Left hindlimb (tissue), 1 donor: ENCODE measurements at regions not wholly inside any gene's neighbourhood (a gene's known extent, or its start where the extent isn't known, plus 50 kb on each side); places are given as distances from the start of the nearest gene placed in this dataset.
"Not testable (repeated sequence)": the region's sequence is repeated elsewhere in the genome, so short reads cannot be mapped to it uniquely, and the experiment has no call there.

ENCODE experiments used
- DNase-seq: peaks from one replicate; pipeline ENCODE4 v3.0.0-alpha.2; 2018

DNA sequence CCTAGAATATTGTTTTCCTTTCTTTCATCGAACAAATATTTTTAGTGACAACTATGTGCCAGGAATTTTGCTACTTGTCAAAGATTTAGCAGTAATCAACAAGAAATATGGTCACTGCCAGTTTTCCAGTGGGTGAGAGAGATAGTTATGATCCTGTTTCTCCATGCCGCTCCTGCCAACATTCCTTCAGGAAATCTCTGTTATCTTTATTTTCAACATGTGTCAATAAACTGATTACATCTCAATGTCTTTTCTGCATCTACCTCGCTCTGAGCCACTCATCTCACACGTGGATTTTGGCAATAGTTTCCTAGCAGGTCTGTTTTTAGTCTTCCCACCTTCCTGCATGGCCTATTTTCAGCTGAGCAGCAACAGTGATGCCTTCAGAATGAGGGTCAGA is 650.0 kb upstream of the STXBP6 start:
- DNase-seq, result no peak

DNA sequence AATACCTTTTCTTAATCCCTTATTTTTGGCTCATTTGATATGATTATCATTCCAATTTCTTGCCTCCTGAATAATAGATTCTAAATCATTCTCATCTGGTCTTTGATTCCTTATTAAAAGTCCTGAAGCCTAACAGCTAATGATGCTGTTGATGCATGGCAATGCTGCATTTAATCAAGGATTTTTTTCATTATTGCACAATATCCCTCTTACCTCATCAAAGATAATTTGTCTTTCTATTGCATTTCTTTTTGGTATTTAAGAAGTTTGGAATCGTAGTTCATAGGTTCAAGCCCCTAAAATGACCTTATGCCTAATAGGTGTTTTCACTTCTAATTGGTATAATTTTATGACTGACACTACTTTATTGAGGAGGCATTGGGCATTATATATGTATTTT is 648.2 kb upstream of the STXBP6 start:
- no peak for DNase-seq

DNA sequence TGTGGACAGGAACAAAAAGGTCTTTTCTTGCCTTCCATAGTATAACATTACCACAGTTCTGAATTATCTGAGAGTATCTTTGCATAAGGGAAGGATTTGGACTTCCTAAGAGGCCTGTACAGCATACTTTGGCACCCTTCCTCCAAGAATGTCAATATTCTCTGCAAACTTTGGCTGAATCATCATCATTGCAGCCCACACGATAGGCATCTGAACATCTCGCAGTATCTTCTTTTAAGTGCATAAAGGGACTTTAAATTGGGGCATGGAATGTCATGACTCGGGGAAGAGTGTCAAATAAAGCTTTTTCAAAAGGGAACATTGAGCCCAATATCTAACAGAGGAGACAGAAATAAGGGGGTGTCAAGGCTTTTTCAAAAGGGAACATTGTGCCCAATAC is 646.2 kb upstream of the STXBP6 start:
- DNase-seq, result no peak

DNA sequence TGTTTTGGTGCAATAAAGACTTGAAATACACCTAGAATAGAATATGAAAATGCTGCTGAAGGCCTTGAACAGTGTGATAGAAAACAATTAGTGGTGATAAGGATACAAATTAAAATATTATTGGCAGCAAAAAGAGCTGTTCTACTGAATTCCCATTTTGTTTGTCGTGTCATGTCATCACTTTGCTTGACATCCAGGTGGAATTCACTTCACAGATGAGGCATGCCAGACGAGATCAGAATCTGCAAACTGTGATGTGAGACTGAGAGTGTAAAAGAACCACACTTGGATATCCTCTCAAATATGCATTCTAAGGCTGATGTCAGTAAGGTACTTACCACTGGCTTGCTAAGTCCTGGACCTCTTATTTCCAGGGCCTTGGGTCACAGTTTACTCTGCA is 635.1 kb upstream of the STXBP6 start:
- no peak for DNase-seq

DNA sequence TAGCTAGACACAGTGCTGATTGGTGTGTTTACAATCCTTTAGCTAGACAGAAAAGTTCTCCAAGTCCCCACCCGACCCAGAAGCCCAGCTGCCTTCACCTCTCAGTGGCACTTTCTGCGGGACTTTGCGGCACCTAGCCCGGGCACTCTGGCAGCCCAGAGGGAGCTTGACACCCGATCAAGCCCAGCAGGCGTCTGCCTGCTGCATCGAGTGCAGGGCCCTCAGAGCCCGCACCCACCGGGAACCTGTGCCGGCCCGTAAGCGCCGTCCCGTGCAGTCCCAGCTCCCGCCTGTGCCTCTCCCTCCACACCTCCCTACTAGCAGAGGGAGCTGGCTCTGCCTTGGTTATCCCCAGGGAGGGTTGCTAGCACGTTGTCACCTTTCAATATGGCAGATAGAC is 631.0 kb upstream of the STXBP6 start:
- no peak for DNase-seq

DNA sequence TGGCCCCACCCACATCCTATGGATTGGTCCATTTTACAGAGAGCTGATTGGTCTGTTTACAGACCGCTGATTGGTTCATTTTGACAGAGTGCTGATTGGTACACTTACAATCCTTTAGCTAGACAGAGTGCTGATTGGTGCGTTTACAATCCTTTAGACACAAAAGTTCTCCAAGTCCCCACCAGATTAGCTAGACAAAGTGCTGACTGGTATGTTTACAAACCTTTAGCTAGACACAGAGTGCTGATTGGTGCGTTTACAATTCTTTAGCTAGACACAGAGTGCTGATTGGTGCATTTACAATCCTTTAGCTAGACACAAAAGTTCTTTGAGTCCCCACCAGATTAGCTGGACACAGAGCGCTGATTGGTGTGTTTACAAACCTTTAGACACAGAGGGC is 630.6 kb upstream of the STXBP6 start:
- not testable (repeated sequence) for DNase-seq

DNA sequence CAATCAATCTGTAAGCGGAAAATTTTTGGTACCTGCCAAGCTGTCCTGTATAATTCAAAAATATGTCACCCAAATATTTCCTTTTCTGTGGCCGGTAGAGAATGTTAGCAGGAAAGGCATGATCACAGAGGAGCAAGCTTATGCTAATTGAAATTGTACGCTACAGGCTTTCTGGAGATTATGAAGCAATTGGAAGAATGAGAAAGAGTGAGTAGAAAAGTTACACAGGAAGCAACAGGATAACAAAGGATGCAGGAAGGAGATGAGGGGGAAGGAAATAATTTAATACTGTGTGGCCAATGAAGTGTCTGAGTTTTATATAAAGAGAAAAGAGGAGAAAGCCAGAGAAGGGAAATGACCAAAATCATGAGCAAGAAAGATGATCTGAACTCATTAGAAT is 627.2 kb upstream of the STXBP6 start:
- DNase-seq, result no peak

DNA sequence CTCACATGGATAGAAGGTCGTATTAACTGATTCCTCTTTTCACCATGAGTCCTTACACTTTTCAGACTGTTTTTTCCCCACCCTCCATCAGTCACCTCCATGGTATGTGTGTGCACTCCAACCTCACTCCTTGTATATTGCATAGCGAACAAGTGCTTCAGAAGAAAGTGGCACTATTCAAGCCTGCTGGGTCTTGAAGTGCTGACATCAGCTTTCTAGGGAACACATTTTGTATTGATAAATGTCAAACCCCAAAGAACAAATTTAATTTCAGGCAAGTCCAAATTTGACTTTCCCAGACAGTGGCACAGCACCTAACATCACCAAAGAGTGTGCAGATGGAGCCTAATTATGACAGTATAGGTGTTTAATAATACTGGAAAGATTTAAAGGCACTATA is 617.4 kb upstream of the STXBP6 start:
- no peak for DNase-seq

DNA sequence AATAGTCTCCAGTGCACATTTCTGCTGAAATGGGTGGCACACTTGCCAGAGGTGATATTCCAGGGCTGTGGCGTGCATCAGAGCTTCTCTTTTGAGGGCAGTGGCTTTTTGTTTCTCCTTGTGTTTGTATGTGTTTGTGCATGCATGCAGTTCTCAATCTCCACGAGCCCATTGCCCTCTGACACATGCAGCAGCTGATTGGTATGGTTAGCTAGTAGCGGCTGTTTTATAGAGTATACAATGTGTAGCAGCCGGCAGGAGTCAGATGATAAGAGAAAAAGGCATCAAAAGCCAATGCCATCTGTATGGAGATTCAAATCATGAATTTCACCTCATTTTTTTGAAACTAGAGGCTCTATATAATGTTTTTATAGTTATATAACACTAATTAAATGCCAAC is 616.9 kb upstream of the STXBP6 start:
- DNase-seq, result no peak

DNA sequence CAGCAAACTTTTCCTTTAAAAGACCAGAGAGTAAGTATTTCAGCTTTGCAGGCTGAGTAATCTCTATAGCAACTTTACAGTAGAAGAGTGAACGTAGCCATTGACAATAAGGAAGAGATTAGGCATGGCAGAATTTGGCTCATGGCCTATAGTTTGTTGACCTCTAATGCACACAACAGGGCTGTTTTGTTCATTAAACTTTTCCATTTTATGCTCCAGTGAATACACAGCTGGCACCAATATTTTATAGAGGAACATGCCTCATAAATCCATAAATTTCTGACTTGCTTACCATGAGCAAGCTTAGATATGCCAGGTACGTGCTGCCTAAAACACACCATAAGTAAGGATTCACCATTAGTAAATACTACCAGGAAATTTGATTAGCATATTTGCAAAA is 609.0 kb upstream of the STXBP6 start:
- DNase-seq, result no peak

DNA sequence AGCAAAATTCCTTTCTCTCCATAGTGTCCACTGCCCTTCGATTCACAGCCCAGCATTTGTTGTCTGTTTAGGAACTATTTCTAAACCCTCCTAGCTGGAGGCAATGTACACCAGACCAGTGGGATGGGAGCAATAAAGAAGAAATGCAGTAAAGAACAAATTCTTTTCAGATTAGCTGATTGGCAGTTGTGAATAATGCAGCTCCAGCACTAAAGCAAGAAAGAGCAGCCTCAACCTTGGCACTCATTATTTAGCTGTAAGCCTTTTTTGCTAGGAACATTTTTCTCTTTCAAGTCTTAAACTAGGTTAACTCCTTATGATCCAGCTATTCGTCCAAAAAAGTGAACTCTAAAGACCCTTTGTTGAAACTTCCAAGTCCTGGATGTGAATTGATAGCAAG is 580.5 kb upstream of the STXBP6 start:
- DNase-seq, result no peak

DNA sequence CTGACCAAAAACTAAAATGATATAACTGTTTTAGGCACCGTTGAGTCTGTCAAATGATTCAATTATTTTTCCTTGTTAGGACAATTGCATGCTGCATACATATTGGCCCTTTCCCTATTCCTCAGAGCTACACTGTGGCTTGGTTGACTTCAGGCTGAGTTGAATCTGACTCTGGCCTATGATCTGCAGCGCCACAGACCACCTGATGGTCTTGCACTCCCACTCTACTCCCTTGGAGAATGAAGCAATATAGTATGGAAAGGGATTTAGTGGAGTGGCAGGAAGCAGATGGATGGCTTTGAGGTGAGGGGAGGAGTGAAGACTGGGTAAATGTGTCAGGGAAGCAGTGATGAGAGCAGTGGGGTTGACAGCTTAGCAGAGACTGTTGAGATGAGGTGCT is 579.0 kb upstream of the STXBP6 start:
- DNase-seq, result no peak

DNA sequence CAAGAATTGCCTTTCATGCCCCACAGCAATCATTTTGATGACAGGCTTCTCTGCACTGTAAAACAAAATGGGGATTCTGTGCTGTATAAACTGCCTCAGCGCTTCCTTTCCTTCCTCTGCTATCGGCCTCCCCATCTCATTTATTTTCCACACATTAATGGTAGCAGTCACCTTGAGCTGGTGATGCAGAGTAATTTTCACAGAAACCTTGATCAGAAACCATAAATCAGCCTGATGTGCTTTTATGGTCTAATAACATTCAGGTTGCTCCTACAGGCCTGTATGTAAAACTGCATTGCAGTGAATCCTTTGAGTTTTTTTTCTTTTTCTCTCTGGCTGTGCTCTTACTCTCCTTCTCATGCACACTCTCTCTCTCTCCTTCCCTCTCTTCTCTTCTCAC is 578.4 kb upstream of the STXBP6 start:
- no peak for DNase-seq

DNA sequence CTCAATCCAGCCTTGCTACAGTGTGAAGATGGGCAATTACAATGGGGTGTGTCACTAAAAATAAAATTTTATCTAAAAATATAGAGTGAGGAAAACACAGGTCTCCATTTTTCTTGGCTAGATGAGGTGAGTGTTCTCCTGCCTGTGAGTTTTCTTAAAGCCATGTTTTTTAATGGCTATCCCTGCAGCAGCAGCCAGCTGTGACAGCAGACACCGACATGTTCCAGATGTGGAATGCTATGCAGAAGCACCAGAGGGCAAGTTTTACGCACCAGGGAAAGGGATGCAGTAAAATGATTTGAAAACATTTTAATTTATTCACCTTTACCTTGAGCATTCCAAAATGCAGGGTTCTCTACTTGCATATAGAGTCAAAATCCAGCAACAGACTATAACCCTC is 577.0 kb upstream of the STXBP6 start:
- no peak for DNase-seq

DNA sequence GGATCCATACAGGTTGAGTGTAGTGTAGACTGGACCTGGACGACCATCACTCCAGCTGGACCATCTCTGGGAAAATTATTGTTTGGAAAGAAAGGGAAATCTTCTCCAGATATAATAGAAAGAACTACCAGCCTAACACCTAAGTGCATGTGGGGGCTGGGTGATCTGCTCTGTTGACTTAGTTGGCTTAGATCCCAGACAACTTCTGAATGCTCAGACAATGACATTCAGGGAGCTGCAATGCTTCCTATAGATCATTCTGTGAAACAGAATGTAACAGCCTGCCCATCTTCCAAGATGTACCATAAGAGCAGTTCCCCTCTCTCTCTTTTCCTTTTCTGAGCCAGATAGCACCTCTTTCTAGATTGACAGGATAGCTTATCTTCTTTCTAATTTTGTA is 572.8 kb upstream of the STXBP6 start:
- DNase-seq, result no peak

DNA sequence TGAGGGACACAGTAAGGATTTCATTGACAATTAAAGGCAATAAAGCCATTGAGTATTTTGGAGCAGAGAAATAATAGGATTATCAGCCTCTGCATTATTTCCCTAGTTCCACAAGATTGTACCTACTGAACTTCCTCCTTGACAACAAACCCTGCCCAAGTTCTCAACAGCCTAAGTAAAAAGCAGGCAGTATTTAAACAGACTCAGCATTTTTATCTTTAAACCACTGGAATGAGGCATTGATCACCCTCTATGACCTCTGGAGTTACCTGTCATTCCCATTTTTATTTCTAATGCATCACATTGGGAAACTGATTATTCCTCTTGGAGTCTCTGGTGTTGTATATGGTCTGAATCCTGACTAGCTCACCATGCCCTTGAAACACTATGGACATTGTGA is 570.6 kb upstream of the STXBP6 start:
- DNase-seq, result no peak

DNA sequence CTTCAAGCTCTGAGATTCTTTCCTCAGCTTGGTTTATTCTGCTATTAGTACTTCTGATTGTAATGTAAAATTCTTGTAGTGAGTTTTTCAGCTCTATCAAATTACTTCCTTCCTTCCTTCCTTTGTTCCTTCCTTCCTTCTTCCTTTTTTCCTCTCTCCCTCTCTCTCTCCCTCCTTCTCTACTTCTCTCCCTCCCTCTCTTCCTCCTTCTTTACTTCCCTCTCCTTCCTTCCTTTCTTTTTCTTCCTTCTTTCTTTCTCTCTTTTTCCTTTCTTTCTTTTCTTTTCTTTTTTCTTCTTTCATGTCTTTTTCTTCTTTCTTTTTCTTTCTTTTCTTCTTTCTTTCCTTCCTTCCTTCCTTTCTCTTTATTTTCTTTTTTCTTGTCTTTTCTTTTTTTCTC is 565.2 kb upstream of the STXBP6 start:
- DNase-seq, result no peak

DNA sequence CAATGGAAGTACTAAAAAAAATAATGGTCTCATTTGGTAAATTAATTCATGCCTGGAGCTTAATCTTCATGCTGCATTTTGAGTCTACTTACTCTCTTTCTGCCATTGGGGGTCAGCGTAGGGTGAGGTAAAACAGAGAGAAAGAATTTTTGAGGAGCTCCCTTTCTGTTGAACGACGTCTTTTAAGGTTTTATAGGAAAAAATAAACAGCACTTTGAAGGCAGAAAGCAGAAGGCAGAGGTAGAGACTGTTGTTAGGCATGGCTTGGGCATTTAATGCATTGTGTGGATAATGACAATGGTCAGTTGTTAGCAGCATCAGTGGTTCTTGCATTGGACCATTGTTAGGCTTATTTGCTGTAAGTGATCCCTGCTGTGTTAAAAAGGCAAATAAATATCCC is 557.2 kb upstream of the STXBP6 start:
- no peak for DNase-seq

DNA sequence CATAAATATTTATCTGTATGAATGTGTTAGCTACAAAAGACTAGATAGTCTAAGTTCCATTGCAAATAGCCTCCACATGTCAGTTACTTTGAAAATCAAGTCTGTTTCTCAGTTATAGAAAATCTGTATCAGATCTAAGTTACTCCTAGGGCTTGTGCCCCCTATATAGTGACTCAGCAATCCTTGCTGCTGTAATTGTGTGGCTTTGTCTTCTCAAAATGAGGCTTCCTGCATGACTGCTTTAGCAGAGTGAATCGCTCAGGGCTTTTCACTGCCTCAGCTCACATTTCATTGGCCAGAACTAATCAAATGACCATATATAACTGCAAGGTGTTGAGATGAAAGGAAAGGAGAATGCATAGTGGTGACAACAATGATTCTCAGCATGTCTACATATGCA is 552.2 kb upstream of the STXBP6 start:
- no peak for DNase-seq

DNA sequence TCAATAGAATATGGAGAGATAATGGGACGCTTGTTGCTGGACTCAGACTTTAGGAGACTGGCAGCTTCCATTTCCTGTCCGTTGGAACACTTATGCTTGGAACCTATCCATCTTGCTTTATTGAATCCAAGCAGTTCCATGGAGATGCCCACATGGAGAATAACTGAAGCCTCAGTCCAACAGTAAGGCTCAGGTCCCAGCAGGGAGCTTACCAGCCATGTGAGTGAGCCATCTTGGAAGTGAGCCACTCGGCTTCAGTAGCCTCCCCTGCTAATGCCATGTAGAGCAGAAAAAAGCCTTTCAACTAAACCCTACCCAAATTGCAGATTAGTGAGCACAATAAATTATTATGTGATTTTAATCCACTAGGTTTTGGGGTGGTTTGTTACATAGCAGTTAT is 538.8 kb upstream of the STXBP6 start:
- no peak for DNase-seq

DNA sequence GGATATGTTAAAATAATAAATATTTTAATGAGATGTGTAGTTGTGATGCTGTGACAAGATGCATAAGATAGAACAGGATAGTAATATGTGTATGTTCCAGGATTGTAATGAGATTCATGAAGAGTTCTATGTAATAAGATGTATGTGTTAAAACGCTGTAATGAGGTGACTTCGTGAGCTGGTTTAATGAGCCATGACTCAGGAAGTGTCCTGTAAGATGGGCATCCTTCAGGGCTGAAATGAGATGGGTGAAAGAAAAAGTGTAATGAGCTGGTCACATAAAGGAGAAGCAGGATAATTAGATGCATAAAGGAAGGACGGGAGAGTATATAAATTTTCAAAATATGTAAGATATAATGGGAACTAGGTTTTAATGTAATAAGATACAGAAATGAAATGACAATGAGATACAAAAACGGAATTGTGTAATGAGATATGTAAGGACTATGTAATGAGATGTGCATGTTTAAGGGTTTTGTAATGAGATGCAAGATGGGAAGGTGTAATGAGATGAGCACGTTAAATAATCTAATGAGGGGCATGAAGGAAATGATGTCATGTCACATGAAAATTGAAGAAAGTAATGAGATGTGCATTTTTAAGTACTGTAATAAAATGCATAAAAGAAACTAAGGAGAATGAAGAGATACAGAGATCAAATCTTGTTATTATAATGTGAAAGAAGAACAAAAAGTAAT is 524.8 kb upstream of the STXBP6 start:
- no peak for DNase-seq

DNA sequence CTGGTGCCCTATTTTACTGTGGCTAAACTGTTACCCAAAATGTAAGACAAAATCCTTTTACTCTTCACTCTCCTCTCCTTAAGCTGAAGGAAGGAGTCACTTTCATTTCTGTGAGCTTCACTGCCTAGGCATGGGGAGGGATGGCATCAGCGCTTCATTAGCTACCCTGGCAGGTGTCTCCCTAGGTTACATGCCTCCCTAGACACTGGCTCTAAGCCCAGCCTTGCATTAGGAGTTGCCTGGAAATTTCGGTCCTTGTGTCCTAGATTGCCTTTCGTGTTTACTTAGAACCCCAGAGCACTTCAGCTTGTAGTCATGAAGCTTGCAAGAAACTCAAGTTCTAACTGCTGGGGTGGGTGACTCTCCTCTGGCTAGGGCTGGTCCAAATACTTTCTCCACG is 520.5 kb upstream of the STXBP6 start:
- no peak for DNase-seq

DNA sequence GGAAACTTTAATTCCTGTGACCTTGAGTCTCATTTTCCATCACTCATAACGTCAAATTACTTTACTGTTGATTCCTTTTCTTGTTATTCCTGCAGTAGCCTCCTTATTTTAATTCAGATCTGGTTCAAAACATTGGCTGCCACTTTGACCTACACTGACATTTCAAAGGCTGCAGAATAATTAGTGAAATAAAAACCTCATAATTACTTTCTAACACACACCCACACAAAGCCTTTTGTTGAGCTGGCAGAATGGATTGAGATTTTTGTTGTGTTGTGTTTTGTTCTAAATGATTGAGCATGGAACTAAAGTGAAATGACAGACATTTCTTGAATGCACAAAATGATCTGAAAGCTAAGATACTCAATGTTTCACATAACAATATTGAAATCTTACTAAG is 507.5 kb upstream of the STXBP6 start:
- DNase-seq, result no peak

DNA sequence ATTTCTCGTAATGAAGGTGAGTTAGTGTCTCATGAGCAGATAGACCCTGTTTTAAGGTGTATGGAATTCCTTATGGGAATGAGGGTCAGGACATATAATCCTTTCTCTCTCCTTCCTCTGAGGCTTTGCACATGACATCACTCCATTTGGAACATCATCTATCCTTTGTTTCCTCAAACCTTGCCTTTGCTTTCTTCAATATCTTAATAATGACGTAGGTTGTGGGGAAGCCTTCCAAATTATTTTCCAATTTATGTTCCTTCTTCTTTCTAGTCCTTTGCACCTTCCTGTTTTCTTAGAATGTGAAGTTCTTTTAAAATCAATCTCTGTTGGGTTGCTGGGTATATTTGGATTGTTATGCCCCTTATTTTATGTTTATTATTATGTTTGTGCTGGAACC is 502.9 kb upstream of the STXBP6 start:
- DNase-seq, result no peak

DNA sequence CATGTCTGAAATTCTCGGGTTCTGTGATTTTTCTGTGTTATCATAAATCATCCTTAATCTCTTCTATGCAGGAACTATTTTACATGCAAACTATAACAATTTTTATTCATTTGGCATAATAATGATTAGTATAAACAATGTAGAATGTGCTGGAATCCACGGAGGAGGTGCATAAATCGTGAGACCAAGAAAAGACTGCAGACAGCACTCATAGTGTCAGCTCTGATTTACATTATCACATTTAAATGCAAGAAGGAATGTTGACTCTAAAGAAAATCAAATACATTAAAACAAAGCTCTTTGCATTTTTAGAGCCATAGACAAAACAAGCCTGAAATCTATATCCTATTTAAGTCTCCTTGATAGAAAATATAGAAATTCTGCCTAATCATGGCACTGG is 501.7 kb upstream of the STXBP6 start:
- no peak for DNase-seq

DNA sequence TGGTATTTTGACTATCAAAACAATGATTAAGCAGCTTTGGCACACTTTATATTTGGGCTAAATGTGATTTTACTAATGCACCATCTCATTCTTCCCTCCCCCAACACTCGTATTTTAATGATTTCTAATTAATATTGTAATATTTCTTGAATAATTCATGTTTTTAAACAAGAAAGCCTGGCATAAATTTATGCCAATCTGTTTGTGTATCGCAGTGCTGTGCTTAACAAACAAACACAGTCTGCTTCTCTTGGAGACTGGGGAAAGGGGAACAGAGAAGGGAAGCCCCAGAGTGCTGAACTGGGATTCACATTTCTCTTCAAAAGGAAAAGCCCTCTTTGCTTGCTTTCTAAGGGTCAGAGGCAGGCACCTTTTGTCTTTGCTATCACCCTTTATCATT is 496.9 kb upstream of the STXBP6 start:
- no peak for DNase-seq
